ENCODE measurements at regions not wholly inside any gene's neighbourhood (a gene's known extent, or its start where the extent isn't known, plus 50 kb on each side); places are given as distances from the start of the nearest gene placed in this dataset.

DNA sequence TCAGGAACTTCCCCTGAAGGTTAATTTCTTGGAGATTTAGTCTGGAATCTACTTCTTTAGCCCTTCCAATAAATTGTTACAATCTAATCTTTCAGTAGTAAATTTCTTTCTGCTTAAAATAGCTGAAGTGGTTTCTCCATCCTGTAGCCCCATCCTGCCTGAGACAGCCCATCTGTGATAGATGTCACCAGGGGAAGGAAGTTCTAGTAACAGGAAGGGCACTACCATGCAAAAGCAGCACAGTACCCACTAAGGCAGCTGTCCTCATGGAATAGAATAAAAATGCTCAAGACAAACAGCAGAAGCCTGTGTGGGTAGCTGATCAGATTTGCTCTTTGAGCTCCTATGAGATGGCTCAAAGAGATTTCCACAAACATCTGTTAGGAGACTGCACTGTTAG lies 1036.5 kb downstream of the SLITRK5 start:
- TF ChIP-seq, protein P1, sequence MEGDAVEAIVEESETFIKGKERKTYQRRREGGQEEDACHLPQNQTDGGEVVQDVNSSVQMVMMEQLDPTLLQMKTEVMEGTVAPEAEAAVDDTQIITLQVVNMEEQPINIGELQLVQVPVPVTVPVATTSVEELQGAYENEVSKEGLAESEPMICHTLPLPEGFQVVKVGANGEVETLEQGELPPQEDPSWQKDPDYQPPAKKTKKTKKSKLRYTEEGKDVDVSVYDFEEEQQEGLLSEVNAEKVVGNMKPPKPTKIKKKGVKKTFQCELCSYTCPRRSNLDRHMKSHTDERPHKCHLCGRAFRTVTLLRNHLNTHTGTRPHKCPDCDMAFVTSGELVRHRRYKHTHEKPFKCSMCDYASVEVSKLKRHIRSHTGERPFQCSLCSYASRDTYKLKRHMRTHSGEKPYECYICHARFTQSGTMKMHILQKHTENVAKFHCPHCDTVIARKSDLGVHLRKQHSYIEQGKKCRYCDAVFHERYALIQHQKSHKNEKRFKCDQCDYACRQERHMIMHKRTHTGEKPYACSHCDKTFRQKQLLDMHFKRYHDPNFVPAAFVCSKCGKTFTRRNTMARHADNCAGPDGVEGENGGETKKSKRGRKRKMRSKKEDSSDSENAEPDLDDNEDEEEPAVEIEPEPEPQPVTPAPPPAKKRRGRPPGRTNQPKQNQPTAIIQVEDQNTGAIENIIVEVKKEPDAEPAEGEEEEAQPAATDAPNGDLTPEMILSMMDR (conservative IDR thresholded peaks at IDR 0.05; ENCODE audit: low read depth, low read length), result no peak
- TF ChIP-seq EZH2 (IDR thresholded peaks at IDR 0.05; ENCODE audit: low read length, unreplicated experiment), result no peak
